CD4-positive, alpha-beta T cell treated with Interleukin-4 for 4 hours (primary cell): ENCODE measurements at regions not wholly inside any gene's neighbourhood (a gene's known extent, or its start where the extent isn't known, plus 50 kb on each side); places are given as distances from the start of the nearest gene placed in this dataset.

Experiments
- DNase-seq: peaks from one replicate; pipeline ENCODE4 v3.0.0-alpha.2; 2020

GRCh38 chr1:24999426-24999825, 69.3 kb upstream of the RUNX3 start:
- no peak for DNase-seq

- no peak for DNase-seq
Observed at GRCh38 chr1:24998563-24999245, 68.6 kb upstream of the RUNX3 start.

- peak; percentile 26 for DNase-seq
Observed at GRCh38 chr1:24996983-24997893, 67.2 kb upstream of the RUNX3 start.

- no peak for DNase-seq
Observed at GRCh38 chr1:24996456-24996855, 66.4 kb upstream of the RUNX3 start.

- DNase-seq = no peak
Observed at GRCh38 chr1:24995661-24996060, 65.6 kb upstream of the RUNX3 start.

- no peak for DNase-seq
Observed at GRCh38 chr1:24995140-24995539, 65.1 kb upstream of the RUNX3 start.

GRCh38 chr1:24993871-24994580, 64.0 kb upstream of the RUNX3 start:
- DNase-seq = no peak

GRCh38 chr1:24992761-24993211, 62.7 kb upstream of the RUNX3 start:
- peak; percentile 64 for DNase-seq

- DNase-seq = no peak
Observed at GRCh38 chr1:24992124-24992760, 62.2 kb upstream of the RUNX3 start.

- DNase-seq = no peak
Observed at GRCh38 chr1:24991697-24992096, 61.6 kb upstream of the RUNX3 start.

- DNase-seq = no peak
Observed at GRCh38 chr1:24990779-24991641, 60.9 kb upstream of the RUNX3 start.

- DNase-seq = no peak
Observed at GRCh38 chr1:24990136-24990535, 60.1 kb upstream of the RUNX3 start.

- DNase-seq = no peak
Observed at GRCh38 chr1:24989082-24989481, 59.0 kb upstream of the RUNX3 start.

- no peak for DNase-seq
Observed at GRCh38 chr1:24988558-24988912, 58.5 kb upstream of the RUNX3 start.

GRCh38 chr1:24987875-24988557, 57.9 kb upstream of the RUNX3 start:
- no peak for DNase-seq

GRCh38 chr1:24987424-24987823, 57.3 kb upstream of the RUNX3 start:
- DNase-seq = no peak

GRCh38 chr1:24986372-24986965, 56.4 kb upstream of the RUNX3 start:
- DNase-seq = no peak

GRCh38 chr1:24985737-24986136, 55.7 kb upstream of the RUNX3 start:
- no peak for DNase-seq

- peak; percentile 77 for DNase-seq
Observed at GRCh38 chr1:24984800-24985522, 54.9 kb upstream of the RUNX3 start.

- DNase-seq = no peak
Observed at GRCh38 chr1:24984300-24984699, 54.2 kb upstream of the RUNX3 start.
